Lung (tissue), 11 donors: ENCODE measurements at regions not wholly inside any gene's neighbourhood (a gene's known extent, or its start where the extent isn't known, plus 50 kb on each side); places are given as distances from the start of the nearest gene placed in this dataset.

Experiments used
- ATAC-seq: fragments of 200-7000 bp; cut with Tn5 transposase; one replicate; pipeline ENCODE4 v1.9.1; 2020; ENCODE audit warnings: moderate number of reproducible peaks; ENCODE audit not compliant: insufficient read depth, low FRiP score
- DNase-seq, 3 donors: peaks; one replicate each; pipeline ENCODE4 v3.0.0-alpha.2; 2013 to 2017
- H3K27ac ChIP-seq, 2 donors: one replicate each; pipeline ENCODE4 v1.5.1; 2013; ENCODE audit warnings: mild to moderate bottlenecking in 2 of 2, moderate library complexity in 2 of 2, control low read depth in 1 of 2, inconsistent platforms in 1 of 2, low read depth in 1 of 2, low read length in 1 of 2
- H3K27me3 ChIP-seq, 3 donors: one replicate each; pipeline ENCODE4 v1.5.1; 2013; ENCODE audit warnings: low read length in 2 of 3; ENCODE audit not compliant: control insufficient read depth in 3 of 3, insufficient read depth in 3 of 3
- H3K36me3 ChIP-seq, 4 donors: one replicate each; pipeline ENCODE4 v1.5.1; 2013; ENCODE audit warnings: low read length in 4 of 4, mild to moderate bottlenecking in 1 of 4, moderate library complexity in 1 of 4; ENCODE audit not compliant: control insufficient read depth in 4 of 4, insufficient read depth in 4 of 4
- H3K4me1 ChIP-seq, 5 donors: one replicate each; pipeline ENCODE4 v1.5.1; 2013; ENCODE audit warnings: low read length in 5 of 5, mild to moderate bottlenecking in 2 of 5, moderate library complexity in 1 of 5; ENCODE audit not compliant: control insufficient read depth in 5 of 5, insufficient read depth in 5 of 5
- H3K4me3 ChIP-seq: one replicate; pipeline ENCODE4 v1.5.1; 2013; ENCODE audit warnings: mild to moderate bottlenecking, control low read depth, moderate library complexity
- H3K9ac ChIP-seq, 2 donors: one replicate each; pipeline ENCODE4 v1.5.1; 2013; ENCODE audit warnings: low read length in 2 of 2, control low read depth in 1 of 2; ENCODE audit not compliant: insufficient read depth in 1 of 2
- H3K9me3 ChIP-seq, 4 donors: one replicate each; pipeline ENCODE4 v1.5.1; 2013; ENCODE audit warnings: low read length in 3 of 4, mild to moderate bottlenecking in 1 of 4, moderate library complexity in 1 of 4; ENCODE audit not compliant: control insufficient read depth in 4 of 4, insufficient read depth in 3 of 4
- CTCF ChIP-seq: IDR thresholded peaks from 2 replicates; pipeline ENCODE4 v1.5.1; 2012; ENCODE audit warnings: mild to moderate bottlenecking; ENCODE audit errors: control extremely low read depth, extremely low read depth
- WGBS, 2 donors: extraction: QIAGEN DNeasy Blood & Tissue Kit; methylation state at CpG; one replicate each; pipeline ENCODE4 v1.1.7; 2013; 5-methylcytosine and 5-hydroxymethylcytosine counted together
- donor health status: control.
- donor health status: control.
- donor health status: Bipolar disorder and iron deficiency.
- donor health status: healthy.
- donor health status: DM: yes; HTN: yes; CAD: no.

GRCh38 chr10:29022513-29022912 is 266.4 kb upstream of the LYZL1 start:
- Histone ChIP-seq H3K27me3 (no peaks in the 10 kb centered on the region), H3K9me3 (peaks cover 0 to 2% (median 0%) of the 10 kb centered on the region in 4 donors), H3K9ac (no peak overlapping the region), H3K4me3 (no peak overlapping the region), H3K4me1 (peaks cover 0 to 6% (median 2%) of the 10 kb centered on the region in 5 donors), H3K36me3 (no peaks in the 10 kb centered on the region), H3K27ac (no peak overlapping the region)
- DNase-seq = no peak
- TF ChIP-seq CTCF = no peak
- ATAC-seq = no peak
- WGBS, 2 donors = 87 to 94% methylated on average over 9 of the region's 9 CpGs

- Histone ChIP-seq H3K27me3 (no peaks in the 10 kb centered on the region), H3K36me3 (no peaks in the 10 kb centered on the region), H3K4me3 (no peak overlapping the region), H3K4me1 (peaks cover 0 to 8% (median 2%) of the 10 kb centered on the region in 5 donors), H3K9ac (no peak overlapping the region), H3K27ac (no peak overlapping the region), H3K9me3 (peaks cover 0 to 2% (median 0%) of the 10 kb centered on the region in 4 donors)
- WGBS, 2 donors = 83 to 91% methylated on average over 5 of the region's 5 CpGs
- TF ChIP-seq CTCF = no peak
- DNase-seq (no peak), ATAC-seq (no peak)
Measured at GRCh38 chr10:29023678-29024077, 265.2 kb upstream of the LYZL1 start.

- H3K4me3 ChIP-seq = no peak overlapping the region
- H3K9ac ChIP-seq = no peak overlapping the region
- H3K36me3 ChIP-seq = no peaks in the 10 kb centered on the region
- no peaks in the 10 kb centered on the region for H3K27me3 ChIP-seq
- no peak overlapping the region for H3K27ac ChIP-seq
- ATAC-seq = no peak
- H3K4me1 ChIP-seq = peaks cover 0 to 21% (median 10%) of the 10 kb centered on the region in 5 donors
- 82 to 88% methylated on average over 10 of the region's 10 CpGs for WGBS, 2 donors
- DNase-seq = no peak
- H3K9me3 ChIP-seq = peaks cover 0 to 2% (median 0%) of the 10 kb centered on the region in 4 donors
- no peak for TF ChIP-seq CTCF
Measured at GRCh38 chr10:29026065-29026797, 262.6 kb upstream of the LYZL1 start.
